CD4-positive, CD25-positive, alpha-beta regulatory T cell (primary cell): ENCODE measurements at regions not wholly inside any gene's neighbourhood (a gene's known extent, or its start where the extent isn't known, plus 50 kb on each side); places are given as distances from the start of the nearest gene placed in this dataset.
"Not testable (repeated sequence)": the region's sequence is repeated elsewhere in the genome, so short reads cannot be mapped to it uniquely, and the experiment has no call there.

ENCODE experiments used
- ATAC-seq, 2 donors: fragments of 150-1000 bp; cut with Tn5 transposase; one replicate each; pipeline ENCODE4 v1.10.0; 2021; ENCODE audit warnings: low read depth in 2 of 2, moderate number of reproducible peaks in 2 of 2, moderate library complexity in 1 of 2
- DNase-seq, 3 donors: peaks; one replicate each; pipeline versions ENCODE4 v3.0.0 to v3.0.0-alpha.2; 2012 to 2022; ENCODE audit warnings: mixed read lengths in 1 of 3
- H3K27ac ChIP-seq: one replicate; pipeline ENCODE4 v1.7.0; 2013; ENCODE audit warnings: mild to moderate bottlenecking, low read length; ENCODE audit not compliant: insufficient read depth, poor library complexity, severe bottlenecking
- H3K27me3 ChIP-seq: one replicate; pipeline ENCODE4 v1.7.0; 2013; ENCODE audit warnings: low read length; ENCODE audit not compliant: control insufficient read depth, insufficient read depth
- H3K36me3 ChIP-seq: one replicate; pipeline ENCODE4 v1.7.0; 2013; ENCODE audit warnings: mild to moderate bottlenecking, low read length, moderate library complexity; ENCODE audit not compliant: control insufficient read depth, insufficient read depth
- H3K4me1 ChIP-seq: 2 replicates; pipeline ENCODE4 v1.7.0; 2013; ENCODE audit warnings: mild to moderate bottlenecking, low read length; ENCODE audit not compliant: insufficient read depth, control insufficient read depth, poor library complexity, severe bottlenecking
- H3K4me3 ChIP-seq: one replicate; pipeline ENCODE4 v1.7.0; 2013; ENCODE audit warnings: low read depth, mild to moderate bottlenecking, low read length, moderate library complexity
- H3K9me3 ChIP-seq, 2 experiments: 1 replicate in 1 of 2; 2 replicates in 1 of 2; pipeline ENCODE4 v1.7.0; 2013; ENCODE audit warnings: low read length in 2 of 2, mild to moderate bottlenecking in 1 of 2, moderate library complexity in 1 of 2; ENCODE audit not compliant: control insufficient read depth in 2 of 2
- H3K27ac Mint-ChIP-seq, 3 donors: one replicate each; pipeline ENCODE4 v1.8.0; 2020 to 2022; ENCODE audit warnings: mild to moderate bottlenecking in 3 of 3, mixed read lengths in 3 of 3, moderate library complexity in 2 of 3
- H3K27me3 Mint-ChIP-seq: one replicate; pipeline ENCODE4 v1.8.0; 2022; ENCODE audit warnings: mild to moderate bottlenecking, mixed read lengths
- H3K36me3 Mint-ChIP-seq: one replicate; pipeline ENCODE4 v1.8.0; 2020; ENCODE audit warnings: mixed read lengths
- H3K4me1 Mint-ChIP-seq, 4 donors: one replicate each; pipeline ENCODE4 v1.8.0; 2020 to 2022; ENCODE audit warnings: mixed read lengths in 4 of 4, mild to moderate bottlenecking in 1 of 4
- H3K4me3 Mint-ChIP-seq, 4 donors: one replicate each; pipeline ENCODE4 v1.8.0; 2020 to 2022; ENCODE audit warnings: mild to moderate bottlenecking in 4 of 4, mixed read lengths in 4 of 4, moderate library complexity in 3 of 4
- H3K9me3 Mint-ChIP-seq, 7 donors: one replicate each; pipeline ENCODE4 v1.8.0; 2020 to 2022; ENCODE audit warnings: mixed read lengths in 7 of 7, mild to moderate bottlenecking in 3 of 7, moderate library complexity in 2 of 7

DNA sequence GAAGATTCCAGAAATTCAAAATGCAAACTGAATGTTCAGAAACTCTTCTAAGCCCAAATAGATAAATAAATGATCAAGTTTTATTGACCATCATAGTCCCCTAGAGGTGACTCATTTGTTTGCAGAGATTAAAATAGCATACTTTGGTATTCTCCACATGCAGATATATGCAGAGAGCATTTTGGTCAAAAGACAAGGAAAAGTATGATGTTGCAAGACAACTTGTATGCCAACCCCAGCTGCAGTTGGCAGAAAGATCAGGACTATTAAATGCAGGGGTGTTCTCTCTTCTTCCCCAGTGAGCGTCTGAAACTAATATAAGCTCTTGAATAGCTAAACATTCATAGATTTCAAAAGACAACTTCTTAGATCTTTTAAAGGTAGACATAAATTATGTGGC, 404.9 kb downstream of the LTN1 start:
- peaks cover 4% of the 10 kb centered on the region for H3K36me3 Mint-ChIP-seq
- H3K4me3 Mint-ChIP-seq: no peak overlapping the region
- no peaks in the 10 kb centered on the region for H3K27me3 ChIP-seq
- no peaks in the 10 kb centered on the region for H3K36me3 ChIP-seq
- no peak overlapping the region for H3K27ac ChIP-seq
- H3K9me3 Mint-ChIP-seq: peaks cover 0 to 6% (median 0%) of the 10 kb centered on the region in 7 donors
- H3K27ac Mint-ChIP-seq: no peak overlapping the region
- H3K4me3 ChIP-seq: no peak overlapping the region
- H3K9me3 ChIP-seq: peaks cover 0 to 3% of the 10 kb centered on the region in 2 experiments
- no peaks in the 10 kb centered on the region for H3K4me1 ChIP-seq
- ATAC-seq (no peak), DNase-seq (no peak)
- H3K4me1 Mint-ChIP-seq: peaks cover 0 to 5% (median 0%) of the 10 kb centered on the region in 4 donors
- H3K27me3 Mint-ChIP-seq: peaks cover 4% of the 10 kb centered on the region

DNA sequence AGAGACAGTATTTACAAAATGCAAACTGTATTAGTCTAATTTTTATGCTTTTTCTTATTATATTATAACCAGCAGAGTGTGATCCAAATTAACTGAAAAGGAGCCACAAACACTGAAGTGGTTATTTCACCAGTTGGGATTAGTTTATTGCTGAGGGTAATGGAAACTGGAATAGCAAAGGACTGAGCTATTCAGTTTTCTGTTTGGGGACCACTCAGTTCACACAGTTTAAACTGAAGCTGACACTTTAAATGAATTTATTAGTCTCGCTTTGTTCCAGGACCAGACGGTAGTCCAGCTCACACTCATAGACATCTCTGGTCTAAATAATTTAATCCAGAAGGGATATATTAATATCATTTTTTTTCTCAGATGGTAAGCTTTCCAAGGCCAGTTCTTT, 410.7 kb downstream of the LTN1 start:
- H3K36me3 Mint-ChIP-seq: peaks cover 14% of the 10 kb centered on the region
- H3K27me3 ChIP-seq: no peaks in the 10 kb centered on the region
- H3K36me3 ChIP-seq: no peaks in the 10 kb centered on the region
- DNase-seq (no peak), ATAC-seq (no peak)
- no peak overlapping the region for H3K4me3 ChIP-seq
- H3K9me3 ChIP-seq: peaks cover 0 to 3% of the 10 kb centered on the region in 2 experiments
- peaks cover 0 to 9% (median 3%) of the 10 kb centered on the region in 7 donors for H3K9me3 Mint-ChIP-seq
- H3K27ac Mint-ChIP-seq: no peak overlapping the region
- peaks cover 0 to 4% (median 0%) of the 10 kb centered on the region in 4 donors for H3K4me1 Mint-ChIP-seq
- H3K4me1 ChIP-seq: no peaks in the 10 kb centered on the region
- H3K4me3 Mint-ChIP-seq: no peak overlapping the region
- H3K27ac ChIP-seq: no peak overlapping the region
- no peaks in the 10 kb centered on the region for H3K27me3 Mint-ChIP-seq

DNA sequence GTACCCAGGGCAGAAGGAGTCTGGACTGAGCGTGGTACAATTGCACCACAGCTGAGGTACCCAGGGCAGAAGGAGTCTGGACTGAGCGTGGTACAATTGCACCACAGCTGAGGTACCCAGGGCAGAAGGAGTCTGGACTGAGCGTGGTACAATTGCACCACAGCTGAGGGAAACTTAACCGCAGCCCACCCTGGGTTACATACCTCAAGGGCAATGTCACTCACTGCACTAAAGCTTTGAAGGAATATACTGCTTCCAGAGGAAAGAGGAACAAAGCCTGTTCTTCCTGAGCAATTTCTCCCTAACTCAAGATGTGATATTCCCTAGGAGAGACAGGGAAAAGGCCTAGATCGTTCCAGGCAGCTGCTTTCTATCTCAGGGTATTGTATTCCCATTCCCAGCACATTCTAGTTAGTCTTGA, 411.4 kb downstream of the LTN1 start:
- H3K9me3 ChIP-seq, H3K36me3 ChIP-seq, H3K4me1 Mint-ChIP-seq, H3K27ac Mint-ChIP-seq, H3K4me3 Mint-ChIP-seq, H3K27ac ChIP-seq, ATAC-seq, H3K4me3 ChIP-seq, H3K9me3 Mint-ChIP-seq, DNase-seq, H3K4me1 ChIP-seq, H3K27me3 ChIP-seq, H3K27me3 Mint-ChIP-seq: not testable (repeated sequence)
- H3K36me3 Mint-ChIP-seq: peaks cover 16% of the 10 kb centered on the region

DNA sequence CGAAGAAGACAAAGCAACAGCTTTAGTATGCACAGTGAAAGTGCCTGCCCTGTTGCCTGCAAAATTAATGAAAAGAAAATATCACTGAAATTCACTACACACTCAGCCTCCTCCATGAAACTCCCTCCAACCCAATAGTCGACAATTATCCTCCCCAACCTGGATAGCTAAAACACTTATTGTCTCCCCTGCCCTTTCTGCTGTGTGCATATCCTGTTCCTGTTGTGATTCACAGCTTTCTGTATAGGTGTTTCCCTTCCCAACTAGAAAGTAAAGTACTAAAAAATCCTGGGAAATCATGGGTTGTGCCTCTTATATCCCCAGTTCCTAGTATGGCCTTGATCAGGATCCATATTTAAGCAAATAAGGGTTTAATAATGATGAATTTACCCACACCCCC, 412.1 kb downstream of the LTN1 start:
- Histone ChIP-seq H3K36me3 (no peaks in the 10 kb centered on the region), H3K9me3 (no peaks in the 10 kb centered on the region), H3K4me3 (no peak overlapping the region), H3K4me1 (no peaks in the 10 kb centered on the region), H3K27me3 (no peaks in the 10 kb centered on the region), H3K27ac (no peak overlapping the region)
- no peak overlapping the region for H3K4me3 Mint-ChIP-seq
- H3K9me3 Mint-ChIP-seq: peaks cover 0 to 11% (median 3%) of the 10 kb centered on the region in 7 donors
- DNase-seq (no peak), ATAC-seq (no peak)
- H3K4me1 Mint-ChIP-seq: peaks cover 0 to 4% (median 0%) of the 10 kb centered on the region in 4 donors
- H3K36me3 Mint-ChIP-seq: peaks cover 23% of the 10 kb centered on the region
- peak overlapping the region in 1 of 3 donors; percentile 27 for H3K27ac Mint-ChIP-seq
- no peaks in the 10 kb centered on the region for H3K27me3 Mint-ChIP-seq

DNA sequence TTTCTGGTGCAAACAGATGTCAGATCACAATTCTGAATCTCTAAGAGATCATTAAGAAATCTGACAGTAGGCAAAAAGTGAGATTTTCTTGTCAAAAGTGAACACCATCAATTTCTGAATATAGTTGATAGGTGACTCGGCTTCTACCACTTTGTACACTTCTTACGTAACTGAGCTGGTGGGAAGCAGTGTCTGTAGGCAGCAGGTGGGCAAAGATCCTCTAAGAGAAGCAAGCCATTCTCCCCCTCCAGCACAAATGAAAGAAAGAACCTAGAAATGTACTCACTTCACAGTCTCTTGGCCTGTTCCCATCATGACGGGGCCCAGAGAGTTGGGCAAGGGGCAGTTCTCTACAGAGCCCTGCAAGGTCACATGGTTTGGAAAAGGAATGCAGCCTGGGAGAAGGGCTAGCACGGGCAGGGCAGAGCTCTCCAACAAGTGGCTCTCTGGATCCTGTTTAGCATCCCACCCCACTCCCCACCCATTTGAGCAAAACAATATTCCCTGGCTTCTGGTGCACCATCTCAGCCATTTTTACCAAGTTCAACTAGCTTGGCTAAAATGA, 412.6 kb downstream of the LTN1 start:
- no peak overlapping the region for H3K27ac ChIP-seq
- no peak overlapping the region for H3K4me3 Mint-ChIP-seq
- no peaks in the 10 kb centered on the region for H3K4me1 ChIP-seq
- peaks cover 0 to 4% (median 0%) of the 10 kb centered on the region in 4 donors for H3K4me1 Mint-ChIP-seq
- no peaks in the 10 kb centered on the region for H3K27me3 Mint-ChIP-seq
- H3K36me3 ChIP-seq: no peaks in the 10 kb centered on the region
- H3K27ac Mint-ChIP-seq: no peak overlapping the region
- peaks cover 26% of the 10 kb centered on the region for H3K36me3 Mint-ChIP-seq
- H3K27me3 ChIP-seq: no peaks in the 10 kb centered on the region
- peaks cover 0 to 16% (median 3%) of the 10 kb centered on the region in 7 donors for H3K9me3 Mint-ChIP-seq
- no peak for DNase-seq
- ATAC-seq: no peak
- no peaks in the 10 kb centered on the region for H3K9me3 ChIP-seq
- no peak overlapping the region for H3K4me3 ChIP-seq

DNA sequence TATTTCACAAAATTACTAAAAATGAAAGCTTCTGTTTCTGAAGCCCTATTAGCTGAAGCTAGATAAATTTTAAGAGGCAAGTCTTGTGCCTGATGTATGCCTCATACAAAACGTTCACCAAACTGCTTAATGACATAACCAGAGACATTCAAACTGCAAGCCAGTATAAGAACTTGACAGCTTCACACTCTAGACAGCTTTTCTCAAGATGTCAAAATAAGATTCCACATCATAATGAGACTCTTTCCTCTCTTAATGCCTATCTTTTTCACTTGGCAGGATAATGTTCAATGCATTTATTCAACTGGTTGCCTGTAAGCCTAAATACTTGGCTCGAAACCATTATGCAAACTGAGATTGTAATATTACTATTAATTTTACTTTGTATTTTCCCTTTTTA, 424.0 kb downstream of the LTN1 start:
- H3K9me3 Mint-ChIP-seq: peaks cover 0 to 15% (median 1%) of the 10 kb centered on the region in 7 donors
- ATAC-seq (no peak), DNase-seq (no peak)
- H3K4me1 ChIP-seq: no peaks in the 10 kb centered on the region
- no peaks in the 10 kb centered on the region for H3K27me3 ChIP-seq
- no peaks in the 10 kb centered on the region for H3K36me3 Mint-ChIP-seq
- no peak overlapping the region for H3K4me3 Mint-ChIP-seq
- no peak overlapping the region for H3K27ac Mint-ChIP-seq
- H3K27ac ChIP-seq: no peak overlapping the region
- H3K9me3 ChIP-seq: peaks cover 0 to 6% of the 10 kb centered on the region in 2 experiments
- no peak overlapping the region for H3K4me3 ChIP-seq
- H3K4me1 Mint-ChIP-seq: no peaks in the 10 kb centered on the region
- H3K36me3 ChIP-seq: no peaks in the 10 kb centered on the region
- H3K27me3 Mint-ChIP-seq: no peaks in the 10 kb centered on the region

DNA sequence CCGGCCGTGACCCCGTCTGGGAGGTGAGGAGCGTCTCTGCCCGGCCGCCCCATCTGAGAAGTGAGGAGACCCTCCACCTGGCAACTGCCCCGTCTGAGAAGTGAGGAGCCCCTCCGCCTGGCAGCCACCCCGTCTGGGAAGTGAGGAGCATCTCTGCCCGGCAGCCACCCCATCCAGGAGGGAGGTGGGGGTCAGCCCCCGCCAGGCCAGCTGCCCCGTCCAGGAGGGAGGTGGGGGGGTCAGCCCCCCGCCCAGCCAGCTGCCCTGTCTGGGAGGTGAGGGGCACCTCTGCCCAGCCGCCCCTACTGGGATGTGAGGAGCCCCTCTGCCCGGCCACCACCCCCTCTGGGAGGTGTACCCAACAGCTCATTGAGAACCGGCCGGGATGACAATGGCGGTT, 428.7 kb downstream of the LTN1 start:
- ATAC-seq, H3K27ac Mint-ChIP-seq, H3K27me3 Mint-ChIP-seq, H3K4me1 ChIP-seq, H3K36me3 ChIP-seq, H3K36me3 Mint-ChIP-seq, H3K27ac ChIP-seq, H3K4me3 Mint-ChIP-seq, H3K27me3 ChIP-seq, DNase-seq, H3K9me3 ChIP-seq, H3K4me3 ChIP-seq: not testable (repeated sequence)
- Mint-ChIP-seq H3K4me1 (peaks cover 0 to 18% (median 9%) of the 10 kb centered on the region in 4 donors), H3K9me3 (peaks cover 0 to 24% (median 4%) of the 10 kb centered on the region in 7 donors)

DNA sequence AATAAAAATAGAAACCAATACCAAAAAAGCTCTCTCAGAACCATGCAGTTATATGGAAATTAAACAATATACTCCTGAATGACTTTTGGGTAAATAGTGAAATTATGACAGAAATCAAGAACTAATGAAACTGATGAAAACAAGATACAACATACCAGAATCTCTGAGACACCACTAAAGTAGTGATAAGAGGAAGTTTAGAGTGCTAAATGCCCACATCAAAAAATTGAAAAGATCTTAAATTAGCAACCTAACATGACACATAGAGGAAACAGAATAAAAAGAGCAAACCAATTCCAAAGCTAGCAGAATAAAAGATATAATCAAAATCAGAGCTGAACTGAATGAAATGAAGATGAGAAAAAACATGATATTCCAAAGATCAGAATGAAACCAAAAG, 430.9 kb downstream of the LTN1 start:
- Mint-ChIP-seq H3K27me3 (no peaks in the 10 kb centered on the region), H3K4me1 (peaks cover under 1 to 18% (median 9%) of the 10 kb centered on the region in 4 donors), H3K4me3 (peak overlapping the region in 1 of 4 donors; percentile 0), H3K27ac (peak overlapping the region in 2 of 3 donors; percentile 8 to 40), H3K9me3 (peaks cover 0 to 21% (median 4%) of the 10 kb centered on the region in 7 donors), H3K36me3 (peaks cover 4% of the 10 kb centered on the region)
- no peak overlapping the region for H3K4me3 ChIP-seq
- peaks cover 0 to 6% of the 10 kb centered on the region in 2 experiments for H3K9me3 ChIP-seq
- no peaks in the 10 kb centered on the region for H3K36me3 ChIP-seq
- DNase-seq (no peak), ATAC-seq (no peak)
- H3K4me1 ChIP-seq: peaks cover 3% of the 10 kb centered on the region
- no peaks in the 10 kb centered on the region for H3K27me3 ChIP-seq
- H3K27ac ChIP-seq: no peak overlapping the region
